ENCODE measurements at regions not wholly inside any gene's neighbourhood (a gene's known extent, or its start where the extent isn't known, plus 50 kb on each side); places are given as distances from the start of the nearest gene placed in this dataset.

GRCh38 chr2:43012966-43013365, 213.4 kb downstream of the ZFP36L2 start:
- TF ChIP-seq CTCF (IDR thresholded peaks at IDR 0.05; ENCODE audit: low read depth, low read length, poor library complexity, severe bottlenecking) (no peak), EZH2phosphoT487 (IDR thresholded peaks at IDR 0.05; ENCODE audit: borderline replicate concordance, low read length) (no peak)
